Fibroblast of lung (primary cell): ENCODE measurements at regions not wholly inside any gene's neighbourhood (a gene's known extent, or its start where the extent isn't known, plus 50 kb on each side); places are given as distances from the start of the nearest gene placed in this dataset.
"Not testable (repeated sequence)": the region's sequence is repeated elsewhere in the genome, so short reads cannot be mapped to it uniquely, and the experiment has no call there.

ENCODE experiments used
- CTCF ChIP-seq, 2 donors: IDR thresholded peaks in 1 of 2; conservative IDR thresholded peaks in 1 of 2; 1 replicate in 1 of 2; 2 replicates in 1 of 2; pipeline ENCODE4 v1.5.1; 2011 to 2012; ENCODE audit warnings: low read length in 2 of 2, control low read depth in 1 of 2, inconsistent platforms in 1 of 2, low read depth in 1 of 2, mild to moderate bottlenecking in 1 of 2
- EZH2 ChIP-seq: IDR thresholded peaks from 2 replicates; pipeline ENCODE4 v1.5.1; 2012; ENCODE audit warnings: low read length, control low read depth, mild to moderate bottlenecking; ENCODE audit errors: missing control alignments

- not testable (repeated sequence) for TF ChIP-seq CTCF (conservative IDR thresholded peaks at IDR 0.05 in 1 of 2, IDR thresholded peaks at IDR 0.05 in 1 of 2; ENCODE audit: low read depth in 1 of 2, low read length in 2 of 2); EZH2
Measured at GRCh38 chr5:106628456-106628855, 1042.3 kb downstream of the EFNA5 start.
